HG03432 (cell line): ENCODE measurements at regions not wholly inside any gene's neighbourhood (a gene's known extent, or its start where the extent isn't known, plus 50 kb on each side); places are given as distances from the start of the nearest gene placed in this dataset.

Experiments
- ATAC-seq: cut with Tn5 transposase; IDR thresholded peaks from one replicate; pipeline ENCODE4 v1.9.1; 2021; ENCODE audit warnings: mild to moderate bottlenecking, moderate library complexity; ENCODE audit not compliant: unreplicated experiment

- no peak for ATAC-seq
Observed at GRCh38 chr13:91178099-91178498, 169.4 kb upstream of the MIR17HG start.

GRCh38 chr13:91181892-91182291 is 165.6 kb upstream of the MIR17HG start:
- ATAC-seq, result no peak

GRCh38 chr13:91184244-91184926 is 163.1 kb upstream of the MIR17HG start:
- no peak for ATAC-seq

- ATAC-seq, result no peak
Observed at GRCh38 chr13:91185294-91185863, 162.1 kb upstream of the MIR17HG start.

GRCh38 chr13:91187522-91187921 is 160.0 kb upstream of the MIR17HG start:
- no peak for ATAC-seq

- ATAC-seq, result no peak
Observed at GRCh38 chr13:91189506-91189905, 158.0 kb upstream of the MIR17HG start.

GRCh38 chr13:91193358-91193757 is 154.1 kb upstream of the MIR17HG start:
- ATAC-seq, result no peak

GRCh38 chr13:91195789-91196188 is 151.7 kb upstream of the MIR17HG start:
- no peak for ATAC-seq

GRCh38 chr13:91196958-91197357 is 150.5 kb upstream of the MIR17HG start:
- peak; percentile 82 for ATAC-seq

GRCh38 chr13:91199866-91200265 is 147.6 kb upstream of the MIR17HG start:
- no peak for ATAC-seq

- ATAC-seq, result no peak
Observed at GRCh38 chr13:91200486-91200885, 147.0 kb upstream of the MIR17HG start.

- ATAC-seq, result no peak
Observed at GRCh38 chr13:91203430-91203829, 144.1 kb upstream of the MIR17HG start.

- ATAC-seq, result no peak
Observed at GRCh38 chr13:91207261-91207660, 140.2 kb upstream of the MIR17HG start.

GRCh38 chr13:91211510-91211909 is 136.0 kb upstream of the MIR17HG start:
- no peak for ATAC-seq

GRCh38 chr13:91212231-91212630 is 135.3 kb upstream of the MIR17HG start:
- no peak for ATAC-seq

GRCh38 chr13:91214031-91214430 is 133.5 kb upstream of the MIR17HG start:
- ATAC-seq, result no peak

- no peak for ATAC-seq
Observed at GRCh38 chr13:91216928-91217700, 130.4 kb upstream of the MIR17HG start.

- no peak for ATAC-seq
Observed at GRCh38 chr13:91219201-91219600, 128.3 kb upstream of the MIR17HG start.

- ATAC-seq, result no peak
Observed at GRCh38 chr13:91220872-91221271, 126.6 kb upstream of the MIR17HG start.

GRCh38 chr13:91228108-91228507 is 119.4 kb upstream of the MIR17HG start:
- no peak for ATAC-seq

GRCh38 chr13:91228940-91229339 is 118.5 kb upstream of the MIR17HG start:
- ATAC-seq, result no peak

- no peak for ATAC-seq
Observed at GRCh38 chr13:91232716-91233115, 114.8 kb upstream of the MIR17HG start.
